ENCODE measurements at regions not wholly inside any gene's neighbourhood (a gene's known extent, or its start where the extent isn't known, plus 50 kb on each side); places are given as distances from the start of the nearest gene placed in this dataset.

GRCh38 chr5:30195036-30195435 is 998.5 kb upstream of the CDH6 start:
- TF ChIP-seq CTCF (IDR thresholded peaks at IDR 0.05; ENCODE audit: low read depth, low read length) (no peak), MAX (IDR thresholded peaks at IDR 0.05; ENCODE audit: low read depth, low read length) (no peak), POLR2A (IDR thresholded peaks at IDR 0.05; ENCODE audit: extremely low read depth, insufficient read length) (no peak)
